HAP-1 (cell line): ENCODE measurements at regions not wholly inside any gene's neighbourhood (a gene's known extent, or its start where the extent isn't known, plus 50 kb on each side); places are given as distances from the start of the nearest gene placed in this dataset.
"Not testable (repeated sequence)": the region's sequence is repeated elsewhere in the genome, so short reads cannot be mapped to it uniquely, and the experiment has no call there.

Source experiments
- DNase-seq, 2 experiments: peaks; one replicate each; pipeline ENCODE4 v3.0.0-alpha.2; 2016 to 2020; ENCODE audit warnings: low spot score in 2 of 2
- H3K27me3 ChIP-seq: fragments of 250-450 bp; sonication (Bioruptor Pico); 2 replicates; pipeline ENCODE4 v1.5.1; 2020; ENCODE audit warnings: low read depth, mild to moderate bottlenecking, moderate library complexity
- H3K36me3 ChIP-seq: fragments of 250-450 bp; sonication (Bioruptor Pico); replicated peaks from 2 replicates; pipeline ENCODE4 v1.5.1; 2020; ENCODE audit warnings: mild to moderate bottlenecking
- H3K4me1 ChIP-seq: fragments of 250-450 bp; sonication (Bioruptor Pico); 2 replicates; pipeline ENCODE4 v1.5.1; 2020; ENCODE audit warnings: mild to moderate bottlenecking
- H3K4me3 ChIP-seq: fragments of 250-450 bp; sonication (Bioruptor Pico); 2 replicates; pipeline ENCODE4 v1.5.1; 2020; ENCODE audit warnings: mild to moderate bottlenecking, moderate library complexity
- H3K9me3 ChIP-seq: fragments of 250-450 bp; sonication (Bioruptor Pico); 2 replicates; pipeline ENCODE4 v1.5.1; 2020; ENCODE audit warnings: mild to moderate bottlenecking, moderate library complexity
- in situ Hi-C: fragments of 300-500 bp; cut with MboI; formaldehyde crosslinking; loops from 3 replicates; pipeline ENCODE4 v1.14.3; 2020; ENCODE audit warnings: low sequenced_read_pairs, inconsistent platforms, mixed read lengths

DNA sequence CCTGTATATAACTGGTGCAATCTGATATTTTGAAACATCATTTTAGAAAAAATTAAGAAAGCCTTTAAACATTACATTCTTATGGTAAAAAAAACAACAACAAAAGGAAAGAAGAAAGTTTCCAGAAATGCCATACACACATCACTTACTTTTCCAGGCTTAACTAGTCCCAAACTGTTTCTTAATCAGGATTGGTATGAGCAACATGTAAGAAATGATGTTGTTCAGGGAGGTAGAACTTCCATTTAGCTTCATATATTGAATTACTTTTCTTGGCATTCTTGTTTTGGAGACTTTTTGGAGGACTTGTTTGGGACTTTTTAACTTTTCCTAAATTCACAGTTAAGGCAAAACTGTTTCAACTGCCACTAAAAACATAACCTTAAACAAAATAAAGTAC is 791.5 kb downstream of the METTL15 start:
- Histone ChIP-seq H3K36me3 (no peaks in the 10 kb centered on the region), H3K9me3 (no peaks in the 10 kb centered on the region), H3K27me3 (no peaks in the 10 kb centered on the region), H3K4me1 (no peaks in the 10 kb centered on the region), H3K4me3 (no peak overlapping the region)
- no peak for DNase-seq
- in situ Hi-C loops, result no loop called here

DNA sequence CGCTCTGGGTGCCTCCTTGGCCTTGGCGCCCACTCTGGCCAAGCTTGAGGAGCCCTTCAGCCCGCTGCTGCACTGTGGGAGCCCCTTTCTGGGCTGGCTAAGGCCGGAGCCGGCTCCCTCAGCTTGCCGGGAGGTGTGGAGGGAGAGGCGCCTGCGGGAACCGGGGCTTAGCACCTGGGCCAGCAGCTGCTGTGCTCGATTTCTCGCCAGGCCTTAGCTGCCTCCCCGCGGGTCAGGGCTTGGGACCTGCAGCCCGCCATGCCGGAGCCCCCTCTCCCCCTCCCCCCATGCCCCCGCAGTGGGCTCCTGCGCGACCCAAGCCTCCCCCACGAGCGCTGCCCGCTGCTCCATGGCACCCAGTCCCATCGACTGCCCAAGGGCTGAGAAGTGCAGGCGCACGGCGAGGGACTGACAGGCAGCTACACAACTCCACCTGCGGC is 782.4 kb downstream of the METTL15 start:
- in situ Hi-C loops, DNase-seq, H3K36me3 ChIP-seq: not testable (repeated sequence)

DNA sequence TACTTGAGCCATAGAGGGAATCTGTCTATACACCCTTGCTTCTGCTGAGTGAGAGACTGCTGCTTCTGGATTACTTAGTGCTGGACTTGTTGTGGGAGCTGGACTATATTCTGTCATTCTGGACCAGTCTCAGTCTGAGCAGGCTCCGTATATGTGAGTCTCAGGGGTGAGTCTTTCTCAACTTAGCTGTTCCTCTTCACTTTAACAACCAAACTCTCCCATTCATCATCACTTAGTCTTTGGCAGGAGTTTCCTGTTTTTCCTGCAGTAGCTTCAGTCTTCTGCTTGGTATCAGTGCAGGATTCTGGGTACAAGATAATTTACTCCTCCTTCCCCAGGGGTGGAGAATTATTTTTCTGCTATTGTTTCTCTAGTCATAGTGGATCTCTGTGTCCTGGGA is 779.5 kb downstream of the METTL15 start:
- Histone ChIP-seq H3K4me1 (no peaks in the 10 kb centered on the region), H3K36me3 (no peaks in the 10 kb centered on the region), H3K9me3 (no peaks in the 10 kb centered on the region), H3K4me3 (no peak overlapping the region), H3K27me3 (no peaks in the 10 kb centered on the region)
- in situ Hi-C loops, result no loop called here
- DNase-seq, result no peak

More for the DNA sequence above, 782.4 kb downstream of the METTL15 start:
- H3K4me3 ChIP-seq, H3K27me3 ChIP-seq, H3K9me3 ChIP-seq, H3K4me1 ChIP-seq: not testable (repeated sequence)

DNA sequence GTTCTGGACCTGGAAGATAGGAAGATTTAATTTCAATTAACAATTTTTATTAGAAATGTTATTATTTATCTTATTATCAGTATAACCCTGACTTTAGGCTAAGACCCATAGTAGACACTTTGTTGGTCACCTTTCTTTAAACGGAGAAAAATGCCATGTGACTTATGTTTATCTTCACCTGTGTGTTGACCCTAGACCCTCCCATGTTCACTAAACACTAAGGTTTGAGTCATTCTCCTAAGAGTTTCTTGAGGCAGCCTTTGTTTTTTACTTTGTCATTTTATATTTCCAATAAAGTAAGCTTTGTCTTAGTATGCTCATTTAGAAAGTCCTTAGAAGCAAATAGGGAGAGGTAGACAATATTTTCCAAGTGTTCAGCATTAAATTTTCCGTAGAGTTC is 771.7 kb downstream of the METTL15 start:
- no peak for DNase-seq
- Histone ChIP-seq H3K4me3 (no peak overlapping the region), H3K27me3 (no peaks in the 10 kb centered on the region), H3K4me1 (no peaks in the 10 kb centered on the region), H3K9me3 (no peaks in the 10 kb centered on the region), H3K36me3 (no peaks in the 10 kb centered on the region)
- in situ Hi-C loops, result no loop called here

DNA sequence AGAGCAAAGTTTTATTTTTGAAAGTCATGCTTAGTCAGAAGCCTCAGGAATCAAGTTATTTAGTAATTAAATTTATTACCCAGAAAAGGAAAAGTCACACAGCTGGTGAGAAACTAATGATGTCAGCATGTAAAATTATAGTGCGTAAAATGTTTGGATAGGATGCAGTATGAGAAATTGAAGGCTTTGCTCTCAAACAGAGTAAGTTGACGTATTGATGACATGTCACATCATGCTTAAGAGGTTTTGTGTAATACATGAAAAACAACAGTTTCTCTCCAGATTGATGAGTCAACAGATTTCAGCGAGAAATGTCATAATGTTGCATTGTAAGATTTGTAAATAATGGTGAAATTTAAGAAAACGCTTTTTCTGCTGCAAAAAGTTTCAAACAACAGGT is 769.8 kb downstream of the METTL15 start:
- no peaks in the 10 kb centered on the region for H3K27me3 ChIP-seq
- no peak for DNase-seq
- in situ Hi-C loops, result no loop called here

DNA sequence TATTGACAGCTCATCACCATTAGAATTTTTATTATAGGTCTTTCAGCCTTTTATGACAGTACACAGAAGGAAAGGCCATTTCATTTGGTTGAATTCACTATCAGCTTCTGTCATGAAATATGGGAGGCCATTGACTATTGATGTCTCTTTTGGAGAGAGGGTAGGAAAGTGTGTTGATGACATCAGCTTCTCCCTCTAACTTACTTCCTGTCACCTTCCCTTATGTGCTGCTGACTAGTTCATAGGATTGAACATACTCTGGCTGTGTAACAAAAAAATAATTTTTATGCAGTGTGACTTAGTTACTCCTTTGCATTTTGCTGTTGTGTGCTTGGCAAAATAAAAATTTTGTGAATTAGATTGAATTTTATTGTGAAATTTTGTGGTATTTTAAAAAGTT is 769.2 kb downstream of the METTL15 start:
- Histone ChIP-seq H3K4me1 (no peaks in the 10 kb centered on the region), H3K4me3 (no peak overlapping the region), H3K27me3 (no peaks in the 10 kb centered on the region), H3K9me3 (no peaks in the 10 kb centered on the region), H3K36me3 (no peaks in the 10 kb centered on the region)
- in situ Hi-C loops, result no loop called here
- DNase-seq, result no peak

More for the DNA sequence above, 769.8 kb downstream of the METTL15 start:
- no peaks in the 10 kb centered on the region for H3K4me1 ChIP-seq
- no peaks in the 10 kb centered on the region for H3K9me3 ChIP-seq
- H3K4me3 ChIP-seq, result no peak overlapping the region
- H3K36me3 ChIP-seq, result no peaks in the 10 kb centered on the region

DNA sequence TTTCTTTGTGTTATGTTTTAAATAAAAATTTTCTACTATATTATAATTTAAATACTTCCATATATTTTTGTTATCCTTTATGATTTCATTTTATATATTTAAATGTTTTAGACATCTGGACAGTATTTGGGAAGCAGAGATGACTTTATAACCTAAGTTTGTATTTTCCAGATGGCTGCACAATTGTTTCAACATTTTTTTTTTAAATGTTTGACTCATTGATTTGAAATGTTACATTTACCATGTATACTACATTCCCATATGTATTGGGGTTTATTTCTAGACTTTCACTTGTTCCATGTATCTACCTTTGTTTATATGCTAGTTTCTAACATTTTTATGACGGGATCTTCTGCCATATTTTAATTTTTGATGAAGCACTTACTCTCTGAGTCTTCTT is 766.5 kb downstream of the METTL15 start:
- Histone ChIP-seq H3K4me1 (no peaks in the 10 kb centered on the region), H3K36me3 (no peaks in the 10 kb centered on the region), H3K4me3 (no peak overlapping the region), H3K27me3 (no peaks in the 10 kb centered on the region), H3K9me3 (no peaks in the 10 kb centered on the region)
- in situ Hi-C loops, result no loop called here
- DNase-seq, result no peak

DNA sequence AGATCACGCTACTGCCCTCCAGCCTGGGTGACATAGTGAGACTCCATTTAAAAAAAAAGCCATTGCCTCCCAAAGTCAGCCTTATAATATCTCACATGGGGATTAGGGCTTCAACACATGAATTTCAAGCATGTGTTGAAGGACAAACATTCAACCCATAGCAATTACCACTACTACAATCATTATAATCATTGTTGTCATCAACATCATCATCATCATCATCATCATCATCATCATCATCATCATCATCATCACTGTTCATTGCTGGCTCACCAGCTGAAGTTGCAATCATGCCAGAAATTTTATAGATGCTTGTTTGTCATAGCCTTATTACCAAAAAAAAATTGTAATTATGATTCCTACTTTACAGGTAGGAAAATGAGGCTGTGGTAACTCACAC is 762.9 kb downstream of the METTL15 start:
- no peaks in the 10 kb centered on the region for H3K9me3 ChIP-seq
- H3K27me3 ChIP-seq, result no peaks in the 10 kb centered on the region
- no peaks in the 10 kb centered on the region for H3K4me1 ChIP-seq
- no peak for DNase-seq
- no peak overlapping the region for H3K4me3 ChIP-seq
- in situ Hi-C loops, result no loop called here
- H3K36me3 ChIP-seq, result no peaks in the 10 kb centered on the region

DNA sequence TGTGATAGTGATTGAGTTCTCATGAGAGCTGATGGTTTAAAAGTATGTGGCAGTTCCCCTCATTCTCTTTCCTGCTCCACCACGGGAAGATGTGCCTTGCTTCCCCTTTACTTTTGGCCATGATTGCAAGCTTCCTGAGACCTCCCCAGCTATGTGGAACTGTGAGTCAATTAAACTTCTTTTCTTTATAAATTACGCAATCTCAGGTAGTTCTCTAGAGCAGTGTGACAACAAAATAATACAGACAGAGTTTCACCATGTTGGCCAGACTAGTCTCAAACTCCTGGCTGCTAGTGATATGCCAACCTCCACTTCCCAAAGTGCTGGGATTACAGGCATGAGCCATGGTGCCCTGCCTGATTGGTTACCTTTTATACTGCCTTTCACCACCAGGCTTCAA is 755.2 kb downstream of the METTL15 start:
- in situ Hi-C loops, result no loop called here
- Histone ChIP-seq H3K9me3 (no peaks in the 10 kb centered on the region), H3K36me3 (no peaks in the 10 kb centered on the region), H3K4me1 (no peaks in the 10 kb centered on the region), H3K4me3 (no peak overlapping the region), H3K27me3 (no peaks in the 10 kb centered on the region)
- DNase-seq, result no peak

DNA sequence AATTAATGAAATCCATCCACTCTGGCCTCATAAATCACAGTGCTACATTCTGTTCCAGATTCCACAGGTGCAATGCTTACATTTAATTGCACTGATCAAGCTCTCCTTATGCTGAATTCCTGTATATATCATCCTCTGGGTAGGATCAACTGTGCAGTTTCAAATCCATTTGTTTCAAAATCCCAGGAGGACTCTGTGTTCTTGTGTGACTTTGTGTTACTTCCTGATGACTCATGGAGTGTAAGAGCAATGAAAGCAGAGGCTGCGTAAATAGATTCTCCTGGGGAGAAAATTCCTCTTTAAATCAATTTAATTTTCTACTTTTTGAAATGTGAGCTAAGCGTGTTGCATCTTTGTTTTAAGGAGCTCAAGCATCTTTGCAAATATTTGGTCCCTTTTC is 752.7 kb downstream of the METTL15 start:
- no peaks in the 10 kb centered on the region for H3K36me3 ChIP-seq
- in situ Hi-C loops, result no loop called here
- H3K4me1 ChIP-seq, result no peaks in the 10 kb centered on the region
- DNase-seq, result no peak
- H3K4me3 ChIP-seq, result no peak overlapping the region
- no peaks in the 10 kb centered on the region for H3K9me3 ChIP-seq
- no peaks in the 10 kb centered on the region for H3K27me3 ChIP-seq

DNA sequence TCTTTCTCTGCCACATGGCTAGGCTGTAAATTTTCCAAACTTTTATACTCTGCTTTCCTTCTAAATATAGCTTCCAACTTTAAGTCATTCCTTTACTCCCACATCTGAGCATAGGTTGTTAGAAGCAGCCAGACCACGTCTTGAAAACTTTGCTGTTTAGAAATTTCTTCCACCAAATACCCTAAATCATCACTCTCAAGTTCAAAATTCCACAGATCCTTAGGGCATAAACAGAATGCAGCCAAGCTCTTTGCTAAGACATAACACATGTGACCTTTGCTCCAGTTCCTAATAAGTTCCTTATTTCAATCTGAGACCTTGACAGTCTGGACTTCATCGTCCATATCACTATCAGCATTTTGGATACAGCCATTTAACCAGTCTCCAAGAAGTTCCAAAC is 749.9 kb downstream of the METTL15 start:
- DNase-seq, result no peak
- in situ Hi-C loops, result no loop called here
- Histone ChIP-seq H3K36me3 (no peaks in the 10 kb centered on the region), H3K4me3 (no peak overlapping the region), H3K27me3 (no peaks in the 10 kb centered on the region), H3K9me3 (no peaks in the 10 kb centered on the region), H3K4me1 (no peaks in the 10 kb centered on the region)

DNA sequence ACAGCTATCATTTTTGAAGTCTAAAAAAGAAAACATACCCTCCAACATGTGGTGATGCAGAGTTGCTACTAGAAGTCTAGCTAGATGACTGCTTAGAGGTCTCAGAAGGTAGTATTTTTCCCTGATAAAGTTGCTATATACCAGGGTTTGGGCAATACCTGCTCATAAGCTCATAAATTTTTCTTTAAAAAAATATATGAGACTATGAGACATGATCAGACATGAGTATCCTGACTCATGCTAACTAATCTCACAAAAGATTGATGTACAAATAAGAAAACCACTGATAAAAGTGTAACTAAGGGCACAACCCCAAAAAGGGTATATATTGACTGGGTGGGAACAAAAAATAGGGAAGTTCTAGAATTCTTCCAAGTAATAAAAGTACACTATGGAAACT is 740.9 kb downstream of the METTL15 start:
- in situ Hi-C loops, result no loop called here
- H3K4me1 ChIP-seq, result no peaks in the 10 kb centered on the region
- DNase-seq, result no peak

DNA sequence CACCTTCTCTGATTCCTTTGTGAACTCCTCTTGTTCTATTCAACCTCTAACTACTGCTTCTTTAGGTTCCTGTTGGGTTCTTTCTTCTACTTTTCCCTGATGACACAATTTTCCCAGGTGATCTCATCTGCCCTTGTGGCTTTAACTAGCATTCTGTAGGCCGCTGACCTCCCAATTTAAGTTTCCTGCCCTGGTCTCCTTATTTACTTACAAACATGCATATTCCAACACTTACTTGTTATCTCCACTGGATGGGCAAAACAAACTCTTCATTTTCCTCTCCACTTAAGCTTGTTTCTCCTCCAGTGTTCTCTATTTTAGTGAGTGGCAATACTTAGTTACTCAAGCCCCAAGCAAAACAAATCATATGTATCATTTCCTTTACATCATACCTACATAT is 734.5 kb downstream of the METTL15 start:
- no peaks in the 10 kb centered on the region for H3K36me3 ChIP-seq
- H3K9me3 ChIP-seq, result no peaks in the 10 kb centered on the region
- no peak overlapping the region for H3K4me3 ChIP-seq
- no peaks in the 10 kb centered on the region for H3K27me3 ChIP-seq
- no peak for DNase-seq
- in situ Hi-C loops, result no loop called here
- H3K4me1 ChIP-seq, result no peaks in the 10 kb centered on the region

More for the DNA sequence above, 740.9 kb downstream of the METTL15 start:
- Histone ChIP-seq H3K9me3 (no peaks in the 10 kb centered on the region), H3K36me3 (no peaks in the 10 kb centered on the region), H3K4me3 (no peak overlapping the region), H3K27me3 (no peaks in the 10 kb centered on the region)

DNA sequence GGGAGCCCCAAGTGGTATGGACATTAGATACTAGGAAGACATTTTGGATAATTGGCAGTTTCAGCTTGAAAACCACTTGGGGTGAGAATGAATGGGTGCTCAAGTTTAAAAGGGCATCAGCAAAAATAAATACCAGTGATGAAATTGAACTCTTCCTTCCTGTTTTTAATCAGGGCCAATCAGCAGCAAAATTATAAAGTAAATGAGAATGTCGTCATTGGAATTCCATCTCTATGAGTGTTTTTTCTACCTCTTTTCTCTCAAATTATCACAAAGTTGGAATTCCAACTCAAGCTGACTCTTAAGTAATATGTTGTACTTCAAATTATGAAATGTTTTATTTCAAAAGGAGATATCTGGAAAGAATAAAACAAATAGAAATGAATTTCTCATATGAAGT is 730.6 kb downstream of the METTL15 start:
- no peaks in the 10 kb centered on the region for H3K27me3 ChIP-seq
- no peaks in the 10 kb centered on the region for H3K4me1 ChIP-seq
- no peaks in the 10 kb centered on the region for H3K9me3 ChIP-seq
- DNase-seq, result no peak
- in situ Hi-C loops, result no loop called here
- no peaks in the 10 kb centered on the region for H3K36me3 ChIP-seq
- no peak overlapping the region for H3K4me3 ChIP-seq

DNA sequence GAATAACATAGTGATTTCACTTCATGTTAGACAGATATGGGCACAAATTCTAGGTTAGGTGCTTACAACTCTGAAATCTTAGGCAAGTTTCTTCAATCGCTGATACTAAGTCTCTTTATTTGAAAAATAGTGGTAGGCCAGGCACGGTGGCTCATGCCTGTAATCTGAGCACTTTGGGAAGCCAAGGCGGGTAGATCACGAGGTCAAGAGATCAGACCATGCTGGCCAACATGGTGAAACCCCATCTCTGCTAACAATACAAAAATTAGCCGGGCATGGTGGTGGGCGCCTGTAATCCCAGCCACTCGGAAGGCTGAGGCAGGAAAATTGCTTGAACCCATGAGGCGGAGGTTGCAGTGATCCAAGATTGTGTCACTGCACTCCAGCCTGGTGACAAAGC is 729.4 kb downstream of the METTL15 start:
- Histone ChIP-seq H3K4me3 (no peak overlapping the region), H3K4me1 (no peaks in the 10 kb centered on the region), H3K27me3 (no peaks in the 10 kb centered on the region), H3K36me3 (no peaks in the 10 kb centered on the region), H3K9me3 (no peaks in the 10 kb centered on the region)
- no peak for DNase-seq
- in situ Hi-C loops, result no loop called here
